Upper lobe of left lung (tissue), 4 donors: ENCODE measurements at regions not wholly inside any gene's neighbourhood (a gene's known extent, or its start where the extent isn't known, plus 50 kb on each side); places are given as distances from the start of the nearest gene placed in this dataset.

Experiments
- POLR2A ChIP-seq, 4 donors: fragments of 450-650 bp; IDR thresholded peaks; one replicate each; pipeline ENCODE4 v1.5.1; 2016 to 2017; ENCODE audit warnings: antibody characterized with exemption in 4 of 4, mild to moderate bottlenecking in 2 of 4
- POLR2AphosphoS5 ChIP-seq, 2 donors: sonication (generic); formaldehyde crosslinking; IDR thresholded peaks; one replicate each; pipeline ENCODE4 v1.5.1; 2017; ENCODE audit warnings: antibody characterized with exemption in 2 of 2

GRCh38 chr9:120323125-120323524, 256.8 kb downstream of the CDK5RAP2 start:
- no peak for TF ChIP-seq POLR2A (IDR thresholded peaks at IDR 0.05)
- TF ChIP-seq POLR2AphosphoS5 (IDR thresholded peaks at IDR 0.05), result no peak
